ENCODE measurements at regions not wholly inside any gene's neighbourhood (a gene's known extent, or its start where the extent isn't known, plus 50 kb on each side); places are given as distances from the start of the nearest gene placed in this dataset.
"Not testable (repeated sequence)": the region's sequence is repeated elsewhere in the genome, so short reads cannot be mapped to it uniquely, and the experiment has no call there.

DNA sequence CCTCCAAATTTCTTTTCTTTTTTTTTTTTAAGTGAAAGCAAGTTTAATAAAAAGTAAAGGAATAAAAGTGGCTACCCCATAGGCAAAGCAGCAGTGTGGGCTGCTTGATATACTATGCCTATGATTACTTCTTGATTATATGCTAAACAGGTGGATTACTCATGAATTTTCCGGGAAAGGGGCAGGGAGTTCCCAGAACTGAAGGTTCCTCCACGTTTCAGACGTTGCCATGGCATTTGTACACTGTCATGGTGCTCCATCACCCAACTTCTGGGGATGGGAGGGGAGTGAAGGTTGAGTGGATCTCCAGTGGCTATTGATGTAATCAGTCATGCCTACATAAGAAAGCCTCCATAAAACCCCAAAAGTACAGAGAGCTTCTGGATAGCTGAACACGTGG lies 176.2 kb downstream of the CYP26B1 start:
- DNase-seq (ENCODE audit: extremely low read depth, low read depth): no peak
- TF ChIP-seq, protein P1, sequence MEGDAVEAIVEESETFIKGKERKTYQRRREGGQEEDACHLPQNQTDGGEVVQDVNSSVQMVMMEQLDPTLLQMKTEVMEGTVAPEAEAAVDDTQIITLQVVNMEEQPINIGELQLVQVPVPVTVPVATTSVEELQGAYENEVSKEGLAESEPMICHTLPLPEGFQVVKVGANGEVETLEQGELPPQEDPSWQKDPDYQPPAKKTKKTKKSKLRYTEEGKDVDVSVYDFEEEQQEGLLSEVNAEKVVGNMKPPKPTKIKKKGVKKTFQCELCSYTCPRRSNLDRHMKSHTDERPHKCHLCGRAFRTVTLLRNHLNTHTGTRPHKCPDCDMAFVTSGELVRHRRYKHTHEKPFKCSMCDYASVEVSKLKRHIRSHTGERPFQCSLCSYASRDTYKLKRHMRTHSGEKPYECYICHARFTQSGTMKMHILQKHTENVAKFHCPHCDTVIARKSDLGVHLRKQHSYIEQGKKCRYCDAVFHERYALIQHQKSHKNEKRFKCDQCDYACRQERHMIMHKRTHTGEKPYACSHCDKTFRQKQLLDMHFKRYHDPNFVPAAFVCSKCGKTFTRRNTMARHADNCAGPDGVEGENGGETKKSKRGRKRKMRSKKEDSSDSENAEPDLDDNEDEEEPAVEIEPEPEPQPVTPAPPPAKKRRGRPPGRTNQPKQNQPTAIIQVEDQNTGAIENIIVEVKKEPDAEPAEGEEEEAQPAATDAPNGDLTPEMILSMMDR (IDR thresholded peaks at IDR 0.05; ENCODE audit: low read depth, low read length): no peak

DNA sequence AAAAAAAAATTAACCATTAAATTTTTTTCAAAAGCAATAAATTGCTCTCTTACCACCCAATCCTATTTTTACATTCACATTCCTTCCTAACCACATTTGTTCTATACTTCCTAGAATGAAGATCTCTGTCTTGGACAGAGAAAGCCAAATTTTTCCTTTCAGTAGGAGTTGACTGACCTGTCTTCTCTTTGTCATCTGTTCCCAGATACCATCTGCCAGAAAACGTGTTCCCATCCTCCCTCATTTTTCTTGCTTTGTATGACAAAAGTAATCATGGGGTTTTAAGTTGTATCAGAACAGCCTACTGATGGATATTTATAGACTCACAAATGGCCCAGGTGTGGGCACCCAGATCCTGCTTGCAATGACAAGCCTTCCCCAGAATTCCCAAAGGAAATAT lies 182.1 kb downstream of the CYP26B1 start:
- TF ChIP-seq, protein P1 (IDR thresholded peaks at IDR 0.05; ENCODE audit: low read depth, low read length): no peak
- DNase-seq (ENCODE audit: extremely low read depth, low read depth): no peak

DNA sequence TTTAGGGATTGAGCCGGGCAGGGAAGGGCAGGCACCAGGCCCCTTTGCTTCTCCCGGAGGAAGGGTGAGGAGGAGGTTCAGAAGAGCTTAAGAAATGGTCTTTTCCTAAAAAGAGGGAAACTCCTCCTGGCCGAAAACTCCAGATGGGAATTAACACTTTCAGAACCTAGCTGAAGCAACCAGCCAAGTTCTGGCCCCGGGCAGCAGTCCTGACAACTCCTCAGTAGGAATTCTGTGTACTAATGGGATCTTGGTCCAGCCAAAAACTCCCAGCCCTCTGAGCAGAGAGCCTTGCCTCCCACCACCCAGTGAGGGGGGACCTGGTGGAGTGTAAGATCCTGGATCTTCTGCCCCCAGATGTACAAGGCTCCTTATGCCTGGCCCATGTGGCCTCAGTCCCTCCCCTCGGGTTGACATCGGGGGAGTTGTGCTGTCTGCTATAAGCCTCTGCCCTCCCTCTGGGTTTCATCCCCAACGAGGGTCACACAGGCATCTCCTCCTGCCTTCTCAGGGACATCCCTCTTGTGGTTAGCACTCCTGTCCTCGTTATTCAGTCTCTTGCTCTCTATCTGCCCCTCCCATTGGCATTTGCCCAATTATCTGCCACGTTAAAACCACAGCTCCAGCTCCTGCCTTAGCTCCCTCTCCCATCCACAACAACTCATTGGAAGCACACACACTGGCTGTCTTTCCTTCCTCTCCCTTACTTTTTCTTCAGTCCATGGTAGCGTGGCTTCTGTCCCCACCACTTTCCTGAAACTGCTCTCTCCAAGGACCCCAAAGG lies 184.6 kb downstream of the CYP26B1 start:
- no peak for DNase-seq (ENCODE audit: extremely low read depth, low read depth)
- TF ChIP-seq, protein P1 (IDR thresholded peaks at IDR 0.05; ENCODE audit: low read depth, low read length): no peak

DNA sequence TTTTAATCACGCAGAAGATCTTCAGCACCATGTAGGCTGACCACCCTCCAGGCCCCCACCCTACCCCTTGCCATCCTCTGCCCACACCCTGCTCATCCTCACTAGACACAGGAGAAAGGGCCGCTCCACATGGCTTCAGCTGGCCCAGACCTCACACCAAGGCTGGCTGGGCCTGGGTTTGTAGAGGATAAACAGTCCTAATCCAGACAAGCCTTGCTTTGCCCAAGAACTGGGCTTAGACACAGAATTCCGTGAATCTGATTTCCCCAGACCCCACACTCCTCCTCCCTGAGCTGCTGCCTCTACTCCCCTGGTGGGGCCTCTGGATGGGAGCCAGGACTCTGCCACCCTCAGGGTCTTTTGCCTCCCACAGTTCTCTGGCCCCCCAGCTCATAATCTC lies 185.3 kb downstream of the CYP26B1 start:
- no peak for DNase-seq (ENCODE audit: extremely low read depth, low read depth)

DNA sequence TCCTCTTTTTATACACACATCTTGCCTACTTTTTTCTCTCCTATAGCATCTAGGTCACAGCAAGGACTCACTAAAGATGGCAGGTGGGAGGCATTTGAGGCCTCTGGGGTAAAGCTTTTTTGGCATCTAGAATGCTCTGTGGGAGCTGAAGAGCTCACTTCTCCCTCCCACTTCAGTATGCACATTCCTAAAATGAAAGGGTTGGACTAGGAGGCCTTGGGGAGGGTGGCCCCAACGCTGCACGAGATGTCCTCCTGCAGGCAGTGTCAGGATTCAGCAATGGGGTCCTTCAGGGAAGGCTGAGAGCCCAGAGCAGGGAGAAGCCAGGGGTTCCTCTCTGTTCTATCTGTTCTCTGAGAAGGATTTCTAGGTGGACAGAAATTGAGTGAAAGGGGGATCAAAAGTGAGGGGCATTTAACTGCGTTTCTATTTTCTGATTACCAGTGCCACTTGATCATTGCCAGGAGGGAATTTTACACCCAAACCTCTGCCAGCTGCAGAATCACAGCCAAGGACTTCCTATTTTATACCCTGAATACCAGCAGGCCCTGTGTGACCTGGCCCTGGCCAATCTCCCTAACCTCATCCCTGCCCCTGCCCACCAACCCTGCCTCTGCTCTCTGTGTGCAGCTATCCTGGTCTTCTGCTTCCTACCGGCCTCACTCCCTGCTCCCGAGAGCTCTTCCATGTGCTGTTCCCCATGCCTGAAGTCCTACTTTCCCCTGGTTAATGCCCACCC lies 186.2 kb downstream of the CYP26B1 start:
- TF ChIP-seq, protein P1 (IDR thresholded peaks at IDR 0.05; ENCODE audit: low read depth, low read length): no peak
- DNase-seq (ENCODE audit: extremely low read depth, low read depth): no peak

More for the DNA sequence above, 185.3 kb downstream of the CYP26B1 start:
- TF ChIP-seq, protein P1 (IDR thresholded peaks at IDR 0.05; ENCODE audit: low read depth, low read length): no peak

DNA sequence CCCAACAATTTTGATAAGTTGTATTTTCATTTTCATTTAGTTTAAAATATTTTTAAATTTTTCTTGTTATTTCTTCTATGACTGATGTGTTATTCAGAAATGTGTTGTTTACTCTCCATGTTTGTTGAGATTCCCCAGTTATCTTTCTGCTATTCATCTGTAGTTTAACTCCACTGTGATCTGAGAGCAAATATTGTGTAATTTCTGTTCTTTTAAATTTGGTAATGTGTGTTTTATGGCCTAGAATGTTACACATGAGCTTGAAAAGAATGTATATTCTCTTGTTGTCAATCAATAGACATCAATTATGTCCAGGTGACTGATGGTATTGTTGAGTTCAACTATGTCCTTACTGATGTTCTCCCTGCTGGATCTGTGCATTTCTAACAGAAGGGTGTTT lies 188.2 kb downstream of the CYP26B1 start:
- TF ChIP-seq, protein P1 (IDR thresholded peaks at IDR 0.05; ENCODE audit: low read depth, low read length): no peak

DNA sequence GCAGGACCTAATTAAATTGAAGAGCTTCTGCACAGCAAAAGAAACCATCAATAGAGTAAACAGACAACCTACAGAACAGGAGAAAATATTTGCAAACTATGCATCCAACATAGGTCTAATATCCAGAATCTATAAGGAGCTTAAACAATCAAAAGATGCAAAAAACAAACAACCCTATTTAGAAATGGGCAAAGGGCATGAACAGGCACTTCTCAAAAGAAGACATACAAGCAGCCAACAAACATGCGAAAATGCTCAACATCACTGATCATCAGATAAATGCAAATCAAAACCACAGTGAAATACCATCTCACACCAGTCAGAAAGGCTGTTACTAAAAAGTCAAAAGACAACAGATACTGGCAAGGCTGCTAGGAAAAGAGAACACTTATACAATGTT lies 189.2 kb downstream of the CYP26B1 start:
- not testable (repeated sequence) for DNase-seq (ENCODE audit: extremely low read depth, low read depth)

More for the DNA sequence above, 188.2 kb downstream of the CYP26B1 start:
- no peak for DNase-seq (ENCODE audit: extremely low read depth, low read depth)

Measured in AG09319 (cell line).